ENCODE measurements at regions not wholly inside any gene's neighbourhood (a gene's known extent, or its start where the extent isn't known, plus 50 kb on each side); places are given as distances from the start of the nearest gene placed in this dataset.

GRCh38 chr4:156672492-156673305 lies 298.9 kb downstream of the PDGFC start:
- TF ChIP-seq CTCF (IDR thresholded peaks at IDR 0.05), result no peak
- no peak for TF ChIP-seq POLR2A (IDR thresholded peaks at IDR 0.05)
- TF ChIP-seq POLR2AphosphoS5 (IDR thresholded peaks at IDR 0.05), result no peak
- TF ChIP-seq EP300 (IDR thresholded peaks at IDR 0.05), result no peak

All from sigmoid colon (tissue), 4 donors.